H1 (cell line): ENCODE measurements at regions not wholly inside any gene's neighbourhood (a gene's known extent, or its start where the extent isn't known, plus 50 kb on each side); places are given as distances from the start of the nearest gene placed in this dataset.

ENCODE experiments used
- ASH2L ChIP-seq: fragments of 200-600, 300-600 bp; sonication (generic); IDR thresholded peaks from one replicate; pipeline ENCODE4 v1.7.1; 2017; ENCODE audit warnings: low read length
- CEBPB ChIP-seq: IDR thresholded peaks from 2 replicates; pipeline ENCODE4 v1.6.1; 2012; ENCODE audit warnings: low read depth, low read length
- CHD1 ChIP-seq: IDR thresholded peaks from 2 replicates; pipeline ENCODE4 v1.6.1; 2012; ENCODE audit warnings: low read depth, low read length, improper control_type of control experiment
- E2F6 ChIP-seq: IDR thresholded peaks from 2 replicates; pipeline ENCODE4 v1.6.1; 2012; ENCODE audit warnings: inconsistent platforms
- KDM5A ChIP-seq: fragments of 200-600 bp; IDR thresholded peaks from 2 replicates; pipeline ENCODE4 v1.7.1; 2012; ENCODE audit warnings: mild to moderate bottlenecking, low read length, inconsistent platforms, mixed read lengths
- POLR2A ChIP-seq, 2 experiments: IDR thresholded peaks; 1 replicate in 1 of 2; 2 replicates in 1 of 2; pipeline ENCODE4 v1.6.1; 2011; ENCODE audit warnings: low read depth in 2 of 2, low read length in 2 of 2, mild to moderate bottlenecking in 2 of 2; ENCODE audit errors: control extremely low read depth in 1 of 2
- SP4 ChIP-seq: IDR thresholded peaks from 2 replicates; pipeline ENCODE4 v1.6.1; 2012; ENCODE audit warnings: low read length, inconsistent platforms
- SUZ12 ChIP-seq: fragments of 200-600 bp; sonication (generic); IDR thresholded peaks from 2 replicates; pipeline ENCODE4 v1.6.1; 2012; ENCODE audit warnings: mild to moderate bottlenecking, inconsistent platforms, low read length, moderate library complexity, mixed read lengths

DNA sequence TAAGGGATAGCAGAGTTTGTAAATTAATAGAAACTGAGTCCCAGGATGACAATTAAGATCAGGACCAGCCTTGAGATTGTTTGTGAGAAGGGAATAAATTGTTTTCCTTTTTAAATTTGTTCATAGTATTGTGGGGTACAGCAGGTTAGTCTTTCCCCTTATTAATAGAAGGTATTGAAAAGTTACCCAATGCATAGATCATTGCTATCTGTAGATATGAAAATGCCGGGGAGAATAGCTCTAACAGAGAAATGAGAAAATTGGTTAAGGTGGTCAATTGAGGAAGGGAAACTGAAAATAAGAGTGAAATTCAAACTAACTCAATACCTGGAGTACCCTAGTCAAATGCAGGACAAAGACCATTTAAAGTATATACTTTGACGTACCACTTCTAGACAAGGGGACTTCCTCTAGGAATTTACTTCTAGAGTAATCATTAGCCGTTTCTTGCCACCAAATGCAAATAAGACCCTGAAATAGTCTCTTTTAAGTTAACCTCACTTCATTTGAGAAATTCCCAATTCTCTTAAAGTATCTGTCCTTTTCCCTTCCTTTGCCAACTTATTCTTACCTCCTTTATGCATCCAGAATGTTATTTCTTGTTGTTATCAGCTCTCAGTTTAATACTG lies 1224.4 kb upstream of the LRRTM1 start (continued):
- TF ChIP-seq E2F6, result no peak
- TF ChIP-seq POLR2A (IDR thresholded peaks at IDR 0.05; ENCODE audit: control extremely low read depth in 1 of 2, low read depth in 2 of 2, low read length in 2 of 2), result no peak
- TF ChIP-seq KDM5A, result no peak
- TF ChIP-seq SP4, result no peak
- TF ChIP-seq CHD1, result no peak
- TF ChIP-seq CEBPB, result no peak
- TF ChIP-seq SUZ12, result no peak
- TF ChIP-seq ASH2L, result no peak
